ENCODE measurements at regions not wholly inside any gene's neighbourhood (a gene's known extent, or its start where the extent isn't known, plus 50 kb on each side); places are given as distances from the start of the nearest gene placed in this dataset.

- TF ChIP-seq CTCF (IDR thresholded peaks at IDR 0.05 in 8 of 11, conservative IDR thresholded peaks at IDR 0.05 in 3 of 11), result no peak
- TF ChIP-seq POLR2A (IDR thresholded peaks at IDR 0.05), result no peak
Measured at GRCh38 chr18:37944700-37945270, 379.2 kb upstream of the CELF4 start.
